Pancreas (tissue), 10 donors: ENCODE measurements at regions not wholly inside any gene's neighbourhood (a gene's known extent, or its start where the extent isn't known, plus 50 kb on each side); places are given as distances from the start of the nearest gene placed in this dataset.

Source experiments
- ATAC-seq, 4 donors: fragments of 200-7000 bp; cut with Tn5 transposase; one replicate each; pipeline versions ENCODE4 v1.8.0 to v1.9.1; 2020; ENCODE audit warnings: mild to moderate bottlenecking in 4 of 4, moderate library complexity in 4 of 4
- DNase-seq, 6 donors: peaks; one replicate each; pipeline ENCODE4 v3.0.0-alpha.2; 2020
- FAIRE-seq: peaks from 2 replicates; lab custom pipeline; 2012; peaks lifted over from hg19 to GRCh38; lab: Jason Lieb, UNC
- H3K27ac ChIP-seq, 4 donors: fragments of 200-600 bp; sonication (generic); 1 replicate in 3 of 4; 2 replicates in 1 of 4; pipeline versions ENCODE4 v1.5.0 to v1.8.0; 2020
- H3K27me3 ChIP-seq, 4 donors: fragments of 200-600 bp; one replicate each; pipeline ENCODE4 v1.8.0; 2021
- H3K36me3 ChIP-seq, 3 donors: fragments of 200-600 bp; sonication (generic) in 1 of 3; one replicate each; pipeline versions ENCODE4 v1.5.0 to v1.8.0; 2020 to 2021
- H3K4me1 ChIP-seq, 3 donors: fragments of 200-600 bp; one replicate each; pipeline ENCODE4 v1.8.0; 2021
- H3K4me3 ChIP-seq, 4 donors: fragments of 200-600 bp; sonication (generic) in 2 of 4; one replicate each; pipeline versions ENCODE4 v1.5.0 to v1.8.0; 2020 to 2021
- H3K9me3 ChIP-seq, 4 donors: fragments of 200-600 bp; one replicate each; pipeline ENCODE4 v1.8.0; 2021
- CTCF ChIP-seq, 4 donors: fragments of 200-600 bp; sonication (generic) in 3 of 4; IDR thresholded peaks; one replicate each; pipeline versions ENCODE4 v1.5.0 to v1.8.0; 2021; ENCODE audit warnings: antibody characterized with exemption in 4 of 4
- WGBS, 2 donors: extraction: QIAGEN DNeasy Blood & Tissue Kit; methylation state at CpG; one replicate each; pipeline ENCODE4 v1.1.7; 2013; 5-methylcytosine and 5-hydroxymethylcytosine counted together
- intact Hi-C, 3 donors: fragments of 100-400 bp; cut with DNase I; formaldehyde crosslinking; loops; one replicate each; pipeline versions ENCODE4 v1.11.1 to v1.14.2; 2022
- donor health status: healthy with polysubstance abuse.
- donor health status: DM: no; HTN: no; CAD: no; lungs with moderate emphysema.
- donor health status: DM: no; HTN: no; CAD: no.
- donor health status: control.
- donor health status: control.
- donor health status: Bipolar disorder and iron deficiency.
- donor health status: DM: yes; HTN: yes; CAD: no.
- donor health status: DM: no; HTN: no; CAD: no.
- donor health status: DM: no; HTN: no; CAD: no.
- donor health status: DM: yes; HTN: yes; CAD: no.

- H3K4me1 ChIP-seq = no peaks in the 10 kb centered on the region
- ATAC-seq (no peak), DNase-seq (no peak), FAIRE-seq (no peak)
- TF ChIP-seq CTCF (IDR thresholded peaks at IDR 0.05) = no peak
- no peaks in the 10 kb centered on the region for H3K36me3 ChIP-seq
- H3K27me3 ChIP-seq = no peaks in the 10 kb centered on the region
- intact Hi-C loops = no loop called here
- 44 to 52% methylated on average over 1 of the region's 1 CpG for WGBS, 2 donors
- no peaks in the 10 kb centered on the region for H3K9me3 ChIP-seq
- no peak overlapping the region for H3K4me3 ChIP-seq
- H3K27ac ChIP-seq = no peak overlapping the region
Observed at GRCh38 chr13:93172109-93172508, 54.5 kb upstream of the GPC6 start.

- 48 to 71% methylated on average over 1 of the region's 1 CpG for WGBS, 2 donors
- H3K36me3 ChIP-seq = no peaks in the 10 kb centered on the region
- no peak for TF ChIP-seq CTCF (IDR thresholded peaks at IDR 0.05)
- no peak for DNase-seq
- no peak for FAIRE-seq
- H3K27me3 ChIP-seq = no peaks in the 10 kb centered on the region
- ATAC-seq = no peak
- no peak overlapping the region for H3K27ac ChIP-seq
- intact Hi-C loops = no loop called here
- H3K9me3 ChIP-seq = no peaks in the 10 kb centered on the region
- no peak overlapping the region for H3K4me3 ChIP-seq
- H3K4me1 ChIP-seq = no peaks in the 10 kb centered on the region
Observed at GRCh38 chr13:93173654-93174053, 53.0 kb upstream of the GPC6 start.

- H3K4me3 ChIP-seq = no peak overlapping the region
- 76 to 85% methylated on average over 3 of the region's 3 CpGs for WGBS, 2 donors
- no peaks in the 10 kb centered on the region for H3K9me3 ChIP-seq
- intact Hi-C loops = no loop called here
- H3K27ac ChIP-seq = no peak overlapping the region
- no peak for ATAC-seq
- TF ChIP-seq CTCF (IDR thresholded peaks at IDR 0.05) = no peak
- DNase-seq = no peak
- no peaks in the 10 kb centered on the region for H3K4me1 ChIP-seq
- H3K36me3 ChIP-seq = no peaks in the 10 kb centered on the region
- FAIRE-seq = no peak
- H3K27me3 ChIP-seq = no peaks in the 10 kb centered on the region
Observed at GRCh38 chr13:93174260-93174659, 52.3 kb upstream of the GPC6 start.
